Endothelial cell of hepatic sinusoid (primary cell): ENCODE measurements at regions not wholly inside any gene's neighbourhood (a gene's known extent, or its start where the extent isn't known, plus 50 kb on each side); places are given as distances from the start of the nearest gene placed in this dataset.
"Not testable (repeated sequence)": the region's sequence is repeated elsewhere in the genome, so short reads cannot be mapped to it uniquely, and the experiment has no call there.

Experiments used
- in situ Hi-C: cut with HindIII; loops from 2 replicates; pipeline ENCODE4 v1.10.0; 2017; ENCODE audit warnings: low sequenced_read_pairs

DNA sequence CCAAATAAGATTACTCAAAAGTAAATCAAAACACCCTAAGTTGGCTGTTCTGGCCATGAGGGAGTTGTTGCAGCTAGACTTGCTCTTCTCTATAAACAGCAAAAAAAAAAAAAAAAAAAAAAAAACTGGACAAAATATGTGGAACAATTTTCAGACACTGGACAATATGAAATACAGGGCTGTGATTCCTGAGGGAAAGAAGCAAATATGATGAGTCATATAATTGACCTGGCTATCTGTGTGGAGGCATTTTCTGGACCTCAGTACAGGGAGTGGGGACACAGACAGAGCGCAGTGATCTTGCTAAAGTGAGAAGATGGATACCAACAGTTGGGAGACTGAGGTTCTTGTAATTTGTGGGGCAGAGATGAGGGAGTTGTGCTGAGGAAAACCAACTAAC lies 192.0 kb upstream of the HAND2 start:
- in situ Hi-C loops, result no loop called here

DNA sequence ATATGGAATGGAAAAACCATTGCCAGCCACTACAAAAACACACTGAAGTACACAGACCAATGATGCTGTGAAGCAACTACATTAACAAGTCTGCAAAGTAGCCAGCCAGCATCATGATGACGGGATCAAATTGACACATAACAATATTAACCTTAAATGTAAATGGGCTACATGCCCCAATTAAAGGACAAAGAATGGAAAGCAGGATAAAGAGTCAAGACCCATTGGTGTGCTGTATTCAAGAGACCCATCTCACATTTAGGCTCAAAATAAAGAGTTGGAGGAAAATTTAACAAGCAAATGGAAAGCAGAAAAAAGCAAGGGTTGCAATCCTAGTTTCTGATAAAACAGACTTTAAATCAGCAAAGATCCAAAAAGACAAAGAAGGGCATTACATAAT lies 188.5 kb upstream of the HAND2 start:
- in situ Hi-C loops, result not testable (repeated sequence)

DNA sequence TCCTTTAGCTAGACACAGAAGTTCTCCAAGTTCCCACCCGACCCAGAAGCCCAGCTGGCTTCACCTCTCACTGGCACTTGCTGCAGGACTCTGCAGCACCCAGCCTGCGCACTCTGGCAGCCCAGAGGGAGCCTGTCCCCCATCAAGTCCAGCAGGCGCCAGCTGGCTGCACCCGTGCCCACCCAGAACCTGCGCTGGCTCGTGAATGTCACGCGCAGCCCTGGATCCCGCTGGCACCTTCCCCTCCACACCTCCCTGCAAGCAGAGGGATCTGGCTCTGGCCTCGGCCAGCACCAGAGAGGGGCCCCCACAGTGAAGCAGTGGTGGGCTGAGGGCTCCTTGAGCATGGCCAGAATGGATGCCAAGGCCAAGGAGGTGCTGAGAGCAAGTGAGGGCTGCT lies 187.6 kb upstream of the HAND2 start:
- in situ Hi-C loops, result no loop called here

DNA sequence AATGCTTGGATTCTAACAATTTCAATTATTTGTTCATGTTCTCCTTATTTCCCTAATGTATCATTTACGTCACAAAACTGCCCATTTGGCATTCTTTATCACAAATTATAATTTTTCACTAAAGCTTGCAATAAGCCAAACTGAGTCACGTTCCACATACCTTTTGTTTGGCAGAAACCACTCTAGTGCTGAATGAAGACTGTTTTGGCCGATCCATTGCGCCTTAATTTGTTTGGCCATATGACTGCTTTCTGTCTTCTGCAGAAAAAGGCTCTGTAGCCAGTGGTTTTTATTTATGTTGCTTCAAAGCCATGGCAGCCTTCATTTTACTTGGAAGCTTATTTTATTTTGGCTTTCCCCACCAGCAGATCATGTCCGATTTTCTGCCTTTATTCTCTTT lies 184.4 kb upstream of the HAND2 start:
- in situ Hi-C loops, result no loop called here

DNA sequence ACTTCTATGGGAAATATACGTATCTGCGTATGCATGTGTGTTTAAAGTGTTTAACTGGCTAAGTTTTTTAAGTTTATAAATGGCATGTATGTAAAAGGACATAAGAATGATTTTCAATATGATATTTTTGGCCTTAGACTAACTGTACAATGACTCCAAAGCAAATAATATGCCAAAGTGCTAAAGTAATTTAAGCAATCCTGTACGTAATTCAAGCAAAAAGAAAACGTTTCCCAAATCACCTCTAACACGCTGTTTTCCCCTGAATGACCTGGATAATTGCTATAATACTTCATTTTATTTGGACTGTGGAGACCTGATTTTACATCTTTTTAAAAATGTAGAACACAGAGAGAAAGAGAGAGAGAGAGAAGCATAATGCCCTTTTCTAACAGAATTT lies 183.0 kb upstream of the HAND2 start:
- in situ Hi-C loops, result no loop called here

DNA sequence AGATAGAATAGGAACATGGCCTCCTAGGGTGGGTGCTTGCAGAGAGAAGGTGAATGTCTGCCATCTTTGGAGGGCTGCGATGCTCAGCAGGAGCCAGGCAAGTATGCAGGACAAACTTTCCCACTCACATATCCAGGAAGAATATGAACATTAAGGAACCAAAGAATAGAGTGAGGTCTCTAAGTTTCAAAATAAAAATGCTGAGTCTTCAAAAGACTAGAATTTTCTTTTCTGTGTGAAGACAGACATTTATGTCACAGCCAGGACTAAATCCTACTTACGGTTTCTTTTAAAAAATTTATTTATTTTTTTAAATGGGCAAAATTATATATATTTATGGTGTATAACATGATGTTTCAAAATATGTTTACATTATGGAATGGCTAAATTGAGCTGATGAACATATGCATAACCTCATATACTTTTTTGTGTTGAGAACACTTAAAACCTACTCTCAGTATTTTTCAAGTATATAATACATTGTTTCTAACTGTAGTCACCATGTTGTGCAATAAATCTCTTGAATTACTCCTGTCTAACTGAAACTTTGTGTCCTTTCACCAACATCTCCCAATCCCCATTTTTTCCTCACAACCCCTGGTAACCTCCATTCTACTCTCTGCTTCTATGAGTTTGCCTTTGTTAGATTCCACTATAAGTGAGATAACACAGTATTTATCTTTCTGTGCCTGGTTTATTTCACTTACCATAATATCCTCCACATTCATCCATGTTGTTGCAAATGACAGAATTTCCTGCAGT lies 177.8 kb upstream of the HAND2 start:
- in situ Hi-C loops, result no loop called here

DNA sequence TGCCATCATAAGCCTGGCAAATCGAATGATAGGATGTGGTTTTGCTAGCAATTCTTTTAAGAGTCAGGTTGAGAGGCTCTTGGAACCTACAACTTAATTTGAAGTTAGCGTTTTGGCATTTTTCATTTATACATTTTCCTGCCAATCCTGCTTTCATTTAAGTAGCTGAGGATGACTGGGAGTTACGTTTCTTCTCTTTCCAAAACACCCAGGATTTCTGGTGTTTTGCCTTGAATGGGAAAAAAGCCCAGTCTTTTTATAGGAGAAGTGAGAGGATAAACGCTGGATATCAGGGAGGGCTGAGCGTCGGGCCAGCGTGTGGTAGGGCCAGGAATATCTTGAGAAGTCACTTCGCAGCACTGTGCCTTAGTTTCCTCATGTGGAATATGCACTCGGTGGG lies 174.2 kb upstream of the HAND2 start:
- in situ Hi-C loops, result no loop called here

DNA sequence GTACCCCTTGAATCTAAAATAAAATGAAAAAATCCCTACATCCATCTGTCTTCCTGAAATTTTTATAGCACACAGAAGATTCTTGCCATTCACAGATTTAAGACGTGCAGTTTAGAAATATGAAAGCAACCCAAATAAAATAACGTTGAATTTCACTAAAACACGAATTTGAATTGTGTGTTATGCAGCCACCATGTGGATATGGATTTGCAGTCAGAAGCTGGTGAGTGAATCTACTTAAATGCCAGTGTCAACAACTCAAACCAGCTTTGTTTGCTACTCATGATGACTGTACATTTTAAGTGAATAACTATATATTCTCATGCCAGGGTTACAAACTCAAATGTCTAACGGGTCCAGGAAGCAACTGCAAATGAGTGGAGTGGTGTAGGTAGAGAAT lies 173.0 kb upstream of the HAND2 start:
- in situ Hi-C loops, result no loop called here

DNA sequence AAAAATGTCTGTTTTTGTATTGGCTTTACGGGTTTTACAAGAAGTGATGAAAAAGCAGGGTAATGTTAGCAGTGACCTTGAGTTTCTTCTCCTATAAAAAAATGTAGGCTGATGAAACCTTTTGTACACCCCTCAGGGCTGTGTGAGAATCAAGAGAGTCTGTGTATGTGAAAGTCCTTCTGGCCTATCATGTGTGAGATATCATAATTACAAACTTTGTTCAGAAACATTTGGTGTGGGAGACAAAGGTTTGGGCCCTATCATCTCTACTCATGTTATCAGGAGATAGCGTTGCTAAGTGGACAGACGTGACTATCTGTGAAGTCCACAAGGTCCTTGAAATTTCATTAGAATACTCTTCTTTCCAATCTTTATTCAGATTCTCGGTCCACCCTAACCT lies 170.6 kb upstream of the HAND2 start:
- in situ Hi-C loops, result no loop called here

DNA sequence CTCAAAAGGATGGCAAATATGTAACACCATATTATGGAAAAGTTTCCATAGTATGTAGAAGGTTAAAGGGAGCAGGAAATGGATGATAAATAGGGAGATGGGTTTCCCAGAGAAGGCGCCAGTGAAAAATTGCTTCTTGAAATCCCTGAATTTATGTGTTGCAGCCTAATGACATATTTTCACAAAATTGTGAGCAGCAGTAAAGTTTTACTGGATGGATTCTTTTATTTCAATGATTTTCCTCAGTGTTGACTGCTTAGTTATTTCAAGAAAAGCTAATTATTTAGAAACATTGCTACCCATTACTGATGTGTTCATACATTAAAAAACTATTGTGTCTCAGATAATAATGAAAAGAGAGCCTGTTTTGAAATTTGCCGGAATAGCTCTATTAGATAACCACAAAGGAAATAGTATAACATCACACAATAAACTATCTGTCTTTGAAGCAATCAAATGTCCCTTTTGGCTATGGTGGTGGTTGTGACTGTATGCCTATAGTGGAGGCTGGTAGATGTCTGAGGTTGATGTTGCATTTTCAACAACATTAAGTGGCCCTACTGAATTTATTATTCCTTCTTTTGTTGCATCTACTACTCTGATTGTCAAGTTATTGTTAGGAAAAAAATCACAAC lies 169.9 kb upstream of the HAND2 start:
- in situ Hi-C loops, result no loop called here

DNA sequence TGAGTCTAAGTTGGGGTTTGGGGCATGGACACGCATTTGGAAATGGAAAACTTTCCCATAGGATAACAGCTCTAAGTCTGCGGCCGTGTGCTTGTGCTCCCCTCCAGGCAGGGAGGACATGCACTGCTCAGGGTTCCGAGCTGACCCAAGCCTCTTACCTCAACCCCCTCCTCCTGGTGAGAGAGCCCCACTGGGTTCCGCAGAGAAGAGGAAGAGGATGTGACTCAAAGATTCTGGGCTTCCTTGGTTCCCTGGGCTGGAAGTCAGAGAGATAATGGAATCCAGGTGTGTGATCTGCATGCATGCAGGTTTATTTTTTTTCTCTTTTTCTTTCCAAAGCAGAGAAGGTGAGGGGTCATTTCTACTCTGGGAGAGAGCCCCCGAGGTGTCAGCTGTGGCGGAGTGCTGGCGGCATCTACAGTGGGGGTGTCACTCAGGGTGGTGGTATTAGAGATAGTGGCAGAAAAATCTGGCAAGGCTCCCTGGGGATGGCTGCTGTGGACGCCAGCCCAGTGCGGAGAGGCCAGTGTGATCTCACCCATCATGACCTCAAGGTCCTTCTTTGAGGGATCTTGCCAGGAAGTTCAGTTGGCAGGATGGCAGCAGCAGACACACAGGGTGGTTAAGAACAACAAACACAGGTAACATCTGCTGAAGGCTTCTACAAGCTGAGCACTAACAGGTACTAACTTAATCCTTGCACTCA lies 168.7 kb upstream of the HAND2 start:
- in situ Hi-C loops, result no loop called here

DNA sequence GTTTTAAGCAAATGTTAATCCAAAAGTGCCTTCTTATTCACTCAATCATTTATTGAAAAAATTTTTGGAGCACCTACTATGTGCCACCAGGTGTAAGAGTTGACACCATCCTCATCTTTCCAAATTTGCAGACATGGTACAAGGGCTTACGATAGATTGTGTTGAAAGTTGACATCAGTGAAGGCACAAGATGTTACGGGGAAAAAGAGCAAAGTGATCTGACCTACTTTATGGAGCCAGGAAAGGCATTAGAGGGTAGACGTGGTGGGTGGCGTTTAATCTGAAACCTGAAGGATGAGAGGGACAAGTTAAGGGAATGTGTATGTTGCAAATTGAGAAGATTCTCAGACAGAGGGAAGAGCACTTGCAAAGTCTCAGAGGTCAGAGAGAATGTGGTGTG lies 167.8 kb upstream of the HAND2 start:
- in situ Hi-C loops, result no loop called here

DNA sequence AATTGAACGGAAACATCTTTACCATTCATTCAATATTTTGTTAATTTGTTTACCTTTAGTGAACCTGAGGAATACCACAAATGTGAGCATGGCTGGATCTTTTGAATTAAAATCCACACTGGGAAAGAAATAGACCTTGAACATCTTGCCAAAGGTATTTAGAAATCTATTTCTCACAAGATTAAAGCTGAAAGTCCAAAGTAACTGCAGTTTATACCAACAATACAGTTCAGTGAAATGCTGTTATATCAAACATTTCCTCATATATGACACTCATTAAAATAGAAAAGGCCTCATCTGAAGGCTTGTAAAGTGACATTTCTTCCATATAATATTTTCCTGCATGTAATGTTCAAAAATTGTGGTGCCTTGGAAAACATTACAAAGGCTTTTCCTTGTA lies 166.5 kb upstream of the HAND2 start:
- in situ Hi-C loops, result no loop called here

DNA sequence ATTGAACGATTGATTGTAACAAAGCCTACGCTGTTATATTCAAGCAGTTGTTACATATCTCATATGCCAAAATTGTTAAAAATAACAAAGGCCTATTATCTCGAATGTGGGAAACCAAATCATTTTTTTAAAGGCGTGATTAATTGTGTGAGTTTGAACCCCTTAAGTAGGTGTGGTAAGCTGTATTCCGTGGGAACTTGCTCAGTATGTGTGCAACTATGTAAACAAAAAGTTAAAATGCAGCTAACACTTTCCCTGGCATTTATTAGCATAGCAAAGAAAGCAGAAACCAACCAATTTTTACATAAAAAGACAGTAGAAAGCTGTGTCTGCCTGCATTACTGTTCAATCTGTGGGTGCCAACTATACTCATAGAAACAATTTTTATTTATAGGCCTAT lies 166.0 kb upstream of the HAND2 start:
- in situ Hi-C loops, result no loop called here

DNA sequence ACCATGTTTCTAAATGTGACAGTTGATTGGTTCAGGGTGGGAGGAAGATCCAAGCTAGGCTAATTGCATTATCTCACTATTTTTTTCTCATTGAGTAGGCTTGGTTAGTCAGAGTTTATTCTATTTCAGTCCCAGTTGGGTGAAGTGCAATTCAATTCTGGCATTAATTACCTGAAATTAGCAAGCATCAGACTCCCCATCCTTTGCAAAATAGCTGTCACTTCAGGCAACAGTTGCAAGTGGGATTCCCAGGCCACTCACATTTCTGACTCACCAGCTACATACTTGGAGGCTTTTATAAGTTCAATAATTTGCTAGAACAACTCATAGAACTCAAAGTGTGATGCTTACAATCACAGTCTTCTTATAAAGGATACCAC lies 155.8 kb upstream of the HAND2 start:
- in situ Hi-C loops, result loop anchor here (5.0 kb wide), 1 partner anchor 96 kb away; no protein-coding TSS in a partner anchor

DNA sequence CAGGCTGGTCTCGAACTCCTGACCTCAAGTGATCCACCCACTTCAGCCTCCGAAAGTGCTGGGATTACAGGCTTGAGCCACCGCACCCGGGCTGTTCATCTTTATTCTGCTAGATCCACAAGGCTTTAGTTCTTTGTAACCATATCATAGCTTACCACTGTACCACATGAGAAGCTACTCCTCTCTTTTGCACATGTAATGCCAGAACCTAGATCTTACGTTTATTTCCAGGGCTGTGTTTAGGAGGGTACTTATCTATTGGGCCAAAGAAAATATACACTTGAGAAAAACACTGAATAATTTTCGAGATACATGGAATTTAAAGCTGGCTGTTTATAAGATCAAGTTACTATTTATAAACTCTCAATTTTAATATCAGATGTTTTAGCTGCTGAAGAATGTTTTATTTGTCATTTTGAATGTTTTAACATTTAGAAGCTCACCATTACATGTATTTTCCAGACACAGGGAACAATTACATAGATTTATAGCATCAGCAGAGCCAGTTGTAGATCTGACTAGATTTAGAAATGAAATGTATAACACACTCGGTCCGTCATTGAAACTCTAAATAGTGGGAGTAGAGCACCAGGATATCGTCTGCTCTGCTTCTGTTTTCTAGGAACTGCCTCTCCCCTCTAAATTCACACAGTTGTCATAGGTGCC lies 155.3 kb upstream of the HAND2 start:
- in situ Hi-C loops, result loop anchor here (5.0 kb wide), 1 partner anchor 97 kb away; no protein-coding TSS in a partner anchor

DNA sequence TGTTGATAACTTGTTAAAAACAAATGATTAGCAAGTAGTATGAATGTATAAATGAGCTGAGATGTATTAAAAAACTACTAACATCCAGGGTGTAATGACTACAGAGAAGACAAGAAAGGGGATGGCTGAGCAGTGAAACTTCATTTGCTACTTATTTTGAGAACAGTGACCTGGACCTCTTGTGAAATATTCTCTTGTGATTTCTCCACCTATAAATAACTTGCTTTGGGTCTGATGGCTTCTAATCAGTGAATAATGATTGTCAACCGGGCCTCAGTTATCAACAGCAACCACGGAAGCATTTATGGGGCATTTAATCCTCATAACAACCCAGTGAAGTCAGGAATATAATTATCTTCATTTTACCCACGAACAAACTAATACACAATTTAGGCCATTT lies 154.2 kb upstream of the HAND2 start:
- in situ Hi-C loops, result no loop called here

DNA sequence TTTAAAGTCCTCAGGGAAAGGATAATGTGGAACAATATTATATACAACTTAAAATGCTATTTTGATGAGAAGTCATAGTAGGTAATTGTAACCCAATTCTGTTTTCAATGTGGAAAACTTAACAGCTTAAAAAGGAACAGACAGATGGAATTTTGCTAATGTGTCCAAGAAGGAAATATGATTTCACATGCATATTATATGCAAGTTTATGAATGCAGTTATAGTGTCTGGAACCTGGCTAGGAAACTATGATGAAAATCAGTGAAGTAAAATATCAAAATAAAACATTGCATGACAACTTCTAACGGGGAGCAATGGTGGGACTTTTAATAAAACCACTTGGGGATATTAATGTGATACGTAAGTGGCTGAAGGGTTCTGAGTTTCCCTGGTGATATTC lies 152.6 kb upstream of the HAND2 start:
- in situ Hi-C loops, result no loop called here

DNA sequence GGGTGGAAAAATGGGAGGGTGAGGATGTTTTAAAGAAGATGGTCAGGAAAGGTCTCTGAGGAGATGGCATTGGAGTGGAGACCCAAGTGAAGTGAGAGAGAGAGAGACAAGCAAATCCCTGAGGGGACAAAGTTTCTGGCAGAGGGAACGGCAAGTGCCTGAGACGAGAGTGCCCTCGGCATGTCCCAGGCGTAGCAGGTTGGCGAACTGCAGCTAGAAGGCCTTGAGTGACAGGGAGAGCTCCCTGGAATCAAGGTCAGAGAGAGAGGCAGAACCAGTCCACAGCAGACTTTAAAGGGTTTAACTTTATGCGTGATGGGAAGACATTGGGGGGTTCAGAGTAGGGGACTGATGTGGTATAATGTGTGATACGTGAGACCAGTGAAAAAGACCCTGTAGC lies 150.2 kb upstream of the HAND2 start:
- in situ Hi-C loops, result no loop called here

DNA sequence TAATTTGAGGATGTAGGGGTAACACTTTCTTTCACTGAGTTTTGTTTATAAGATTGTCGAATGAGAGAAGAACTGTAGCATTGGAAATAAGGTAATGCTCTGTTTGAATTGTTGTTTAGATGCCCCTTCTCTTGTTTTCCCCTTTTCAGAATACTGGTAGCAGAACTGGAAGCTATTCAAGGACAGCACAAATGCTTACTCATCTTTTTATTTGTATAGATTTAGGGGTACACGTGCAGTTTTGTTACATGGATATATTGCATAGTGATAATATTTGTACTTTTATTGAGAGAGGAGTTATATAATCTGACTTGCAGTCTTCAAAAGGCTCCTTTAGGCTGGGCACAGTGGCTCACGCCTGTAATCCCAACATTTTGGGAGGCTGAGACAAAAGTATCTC lies 145.4 kb upstream of the HAND2 start:
- in situ Hi-C loops, result no loop called here

DNA sequence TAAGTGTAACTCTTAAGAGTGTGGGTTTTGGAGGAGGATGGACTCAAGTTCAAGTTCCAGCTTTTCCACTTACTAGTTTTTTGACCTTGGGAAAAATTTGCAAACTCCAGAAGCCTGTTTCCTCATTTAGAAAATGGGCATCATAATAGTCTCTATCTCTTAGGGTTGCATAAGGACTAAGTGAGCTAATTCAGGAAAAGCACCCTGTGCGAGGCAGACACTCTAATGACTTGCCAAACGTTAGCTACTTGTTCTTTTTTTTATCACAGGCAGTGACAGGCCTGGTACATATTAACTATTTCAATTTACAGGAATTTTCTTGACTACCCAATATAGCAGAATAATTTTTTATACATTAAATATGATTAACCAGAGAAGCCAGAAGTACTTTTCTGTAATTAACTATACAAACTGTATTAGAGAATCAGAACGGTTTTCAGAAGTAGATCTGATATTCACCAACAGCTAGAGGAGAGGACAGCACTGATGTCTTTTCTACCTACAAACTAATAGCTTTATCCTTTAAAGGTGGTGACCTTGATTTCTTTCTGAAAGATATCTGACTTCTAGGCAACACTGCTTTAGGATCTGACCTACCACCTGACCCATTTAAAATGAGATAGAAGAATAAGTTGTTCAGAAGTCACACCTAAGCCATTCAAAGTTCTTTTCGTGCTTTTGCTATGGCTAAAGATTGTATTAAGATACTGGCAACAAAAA lies 139.6 kb upstream of the HAND2 start:
- in situ Hi-C loops, result no loop called here
